ENCODE measurements at regions not wholly inside any gene's neighbourhood (a gene's known extent, or its start where the extent isn't known, plus 50 kb on each side); places are given as distances from the start of the nearest gene placed in this dataset.

- no peak overlapping the region for H3K27ac ChIP-seq (ENCODE audit: poor library complexity, severe bottlenecking)
Measured at GRCh38 chr5:36531401-36531800, 75.0 kb upstream of the SLC1A3 start.

GRCh38 chr5:36535378-36535777, 71.0 kb upstream of the SLC1A3 start:
- no peaks in the 10 kb centered on the region for H3K9me3 ChIP-seq (ENCODE audit: severe bottlenecking)
- ATAC-seq (ENCODE audit: low read depth) (no peak), DNase-seq (ENCODE audit: low spot score) (no peak)
- TF ChIP-seq CTCF (IDR thresholded peaks at IDR 0.05; ENCODE audit: poor library complexity, severe bottlenecking), result no peak
- no peak overlapping the region for H3K27ac ChIP-seq (ENCODE audit: poor library complexity, severe bottlenecking)
- no peaks in the 10 kb centered on the region for H3K4me1 ChIP-seq (ENCODE audit: insufficient read depth, poor library complexity, severe bottlenecking)
- no peak overlapping the region for H3K4me3 ChIP-seq (ENCODE audit: severe bottlenecking)
- H3K36me3 ChIP-seq (ENCODE audit: low read depth), result no peaks in the 10 kb centered on the region
- H3K27me3 ChIP-seq (ENCODE audit: insufficient read depth, poor library complexity, severe bottlenecking), result no peaks in the 10 kb centered on the region

More at GRCh38 chr5:36531401-36531800, 75.0 kb upstream of the SLC1A3 start:
- Histone ChIP-seq H3K36me3 (ENCODE audit: low read depth) (no peaks in the 10 kb centered on the region), H3K9me3 (ENCODE audit: severe bottlenecking) (no peaks in the 10 kb centered on the region), H3K27me3 (ENCODE audit: insufficient read depth, poor library complexity, severe bottlenecking) (no peaks in the 10 kb centered on the region), H3K4me3 (ENCODE audit: severe bottlenecking) (no peak overlapping the region), H3K4me1 (ENCODE audit: insufficient read depth, poor library complexity, severe bottlenecking) (peaks cover 6% of the 10 kb centered on the region)
- no peak for ATAC-seq (ENCODE audit: low read depth)
- no peak for DNase-seq (ENCODE audit: low spot score)
- no peak for TF ChIP-seq CTCF (IDR thresholded peaks at IDR 0.05; ENCODE audit: poor library complexity, severe bottlenecking)

- Histone ChIP-seq H3K9me3 (ENCODE audit: severe bottlenecking) (no peaks in the 10 kb centered on the region), H3K4me1 (ENCODE audit: insufficient read depth, poor library complexity, severe bottlenecking) (no peaks in the 10 kb centered on the region), H3K27ac (ENCODE audit: poor library complexity, severe bottlenecking) (no peak overlapping the region), H3K36me3 (ENCODE audit: low read depth) (no peaks in the 10 kb centered on the region), H3K27me3 (ENCODE audit: insufficient read depth, poor library complexity, severe bottlenecking) (no peaks in the 10 kb centered on the region), H3K4me3 (ENCODE audit: severe bottlenecking) (no peak overlapping the region)
- DNase-seq (ENCODE audit: low spot score), result no peak
- no peak for TF ChIP-seq CTCF (IDR thresholded peaks at IDR 0.05; ENCODE audit: poor library complexity, severe bottlenecking)
- no peak for ATAC-seq (ENCODE audit: low read depth)
Measured at GRCh38 chr5:36535859-36536615, 70.4 kb upstream of the SLC1A3 start.

DNA sequence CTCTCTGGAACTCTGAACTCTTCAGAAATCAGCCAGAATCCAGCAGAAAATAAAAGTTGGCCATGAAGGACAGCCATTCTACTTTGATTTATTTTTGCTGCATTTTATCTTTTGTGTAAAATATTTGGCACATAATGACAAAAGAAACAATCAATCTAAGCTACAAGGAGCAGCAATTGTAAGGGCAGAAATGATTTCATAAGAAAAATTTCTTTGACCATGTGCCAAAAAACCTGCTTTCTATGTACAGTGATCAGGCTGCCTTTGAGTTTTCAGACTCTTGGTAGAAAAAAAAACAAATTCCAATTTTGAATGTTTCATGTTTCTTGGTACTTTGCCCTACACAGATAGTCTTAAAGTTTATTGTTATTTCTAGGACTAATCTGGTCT, 69.8 kb upstream of the SLC1A3 start:
- no peaks in the 10 kb centered on the region for H3K4me1 ChIP-seq (ENCODE audit: insufficient read depth, poor library complexity, severe bottlenecking)
- ATAC-seq (ENCODE audit: low read depth), result no peak
- no peaks in the 10 kb centered on the region for H3K27me3 ChIP-seq (ENCODE audit: insufficient read depth, poor library complexity, severe bottlenecking)
- TF ChIP-seq CTCF (IDR thresholded peaks at IDR 0.05; ENCODE audit: poor library complexity, severe bottlenecking), result no peak
- H3K36me3 ChIP-seq (ENCODE audit: low read depth), result no peaks in the 10 kb centered on the region
- H3K4me3 ChIP-seq (ENCODE audit: severe bottlenecking), result no peak overlapping the region
- H3K27ac ChIP-seq (ENCODE audit: poor library complexity, severe bottlenecking), result no peak overlapping the region
- no peaks in the 10 kb centered on the region for H3K9me3 ChIP-seq (ENCODE audit: severe bottlenecking)
- DNase-seq (ENCODE audit: low spot score), result no peak

DNA sequence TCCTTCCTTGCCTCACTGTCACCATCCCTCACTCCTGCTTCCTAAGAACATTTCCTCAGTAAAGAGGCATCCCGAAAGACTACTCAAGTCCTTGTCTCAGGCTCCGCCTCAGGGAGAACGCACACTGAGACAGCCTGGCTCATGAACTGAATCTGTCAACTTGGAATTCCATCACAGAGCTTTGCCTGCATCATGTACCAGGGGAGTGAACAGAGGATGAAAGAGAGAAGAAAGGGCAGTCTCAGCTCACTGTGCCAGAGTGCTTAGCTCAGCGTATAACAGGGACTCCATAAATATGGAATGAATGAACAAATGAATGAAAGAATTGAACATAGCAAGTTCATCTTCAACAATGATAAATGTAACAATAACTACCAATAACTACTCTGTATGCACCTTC, 68.7 kb upstream of the SLC1A3 start:
- no peaks in the 10 kb centered on the region for H3K4me1 ChIP-seq (ENCODE audit: insufficient read depth, poor library complexity, severe bottlenecking)
- H3K36me3 ChIP-seq (ENCODE audit: low read depth), result no peaks in the 10 kb centered on the region
- H3K27me3 ChIP-seq (ENCODE audit: insufficient read depth, poor library complexity, severe bottlenecking), result no peaks in the 10 kb centered on the region
- H3K4me3 ChIP-seq (ENCODE audit: severe bottlenecking), result no peak overlapping the region
- DNase-seq (ENCODE audit: low spot score) (no peak), ATAC-seq (ENCODE audit: low read depth) (no peak)
- H3K9me3 ChIP-seq (ENCODE audit: severe bottlenecking), result no peaks in the 10 kb centered on the region
- H3K27ac ChIP-seq (ENCODE audit: poor library complexity, severe bottlenecking), result no peak overlapping the region
- TF ChIP-seq CTCF (IDR thresholded peaks at IDR 0.05; ENCODE audit: poor library complexity, severe bottlenecking), result no peak
